ENCODE measurements at regions not wholly inside any gene's neighbourhood (a gene's known extent, or its start where the extent isn't known, plus 50 kb on each side); places are given as distances from the start of the nearest gene placed in this dataset.

GRCh38 chr1:2939041-2939552 is 82.2 kb upstream of the ACTRT2 start:
- no peak overlapping the region for H3K27ac Mint-ChIP-seq (ENCODE audit: unreplicated experiment)
- peaks cover 17% of the 10 kb centered on the region for H3K9me3 Mint-ChIP-seq (ENCODE audit: unreplicated experiment)
- no peak for FAIRE-seq

GRCh38 chr1:2940178-2940577 is 81.1 kb upstream of the ACTRT2 start:
- Histone ChIP-seq H4K20me1 (ENCODE audit: insufficient read depth, low read length) (no peaks in the 10 kb centered on the region), H3K4me3 (ENCODE audit: insufficient read depth, low read depth, low read length) (no peak overlapping the region), H3K4me1 (ENCODE audit: insufficient read depth, low read length) (no peaks in the 10 kb centered on the region), H3K9me3 (ENCODE audit: insufficient read depth, low read depth, low read length) (peaks cover 16% of the 10 kb centered on the region), H3K36me3 (ENCODE audit: insufficient read depth, low read length) (no peaks in the 10 kb centered on the region), H3K79me2 (ENCODE audit: insufficient read depth, low read length) (no peaks in the 10 kb centered on the region), H3K27ac (ENCODE audit: low read depth, low read length) (no peak overlapping the region), H3K27me3 (ENCODE audit: insufficient read depth, low read length) (no peaks in the 10 kb centered on the region), H3K9ac (ENCODE audit: low read length) (no peak overlapping the region), H2AFZ (ENCODE audit: low read depth, low read length) (no peak overlapping the region), H3K4me2 (ENCODE audit: low read length) (no peak overlapping the region)
- TF ChIP-seq EZH2 (IDR thresholded peaks at IDR 0.05; ENCODE audit: insufficient read depth, low read length), result no peak
- no peak for DNase-seq (ENCODE audit: low read depth)
- H3K4me1 Mint-ChIP-seq (ENCODE audit: low read depth, unreplicated experiment), result no peaks in the 10 kb centered on the region
- peaks cover 5% of the 10 kb centered on the region for H3K27me3 Mint-ChIP-seq (ENCODE audit: low read depth, unreplicated experiment)
- peaks cover 17% of the 10 kb centered on the region for H3K9me3 Mint-ChIP-seq (ENCODE audit: unreplicated experiment)
- H3K36me3 Mint-ChIP-seq (ENCODE audit: low read depth, unreplicated experiment), result no peaks in the 10 kb centered on the region
- no peak overlapping the region for H3K4me3 Mint-ChIP-seq (ENCODE audit: unreplicated experiment)
- FAIRE-seq, result no peak
- no peak overlapping the region for H3K27ac Mint-ChIP-seq (ENCODE audit: unreplicated experiment)

More at GRCh38 chr1:2939041-2939552, 82.2 kb upstream of the ACTRT2 start:
- no peaks in the 10 kb centered on the region for H4K20me1 ChIP-seq (ENCODE audit: insufficient read depth, low read length)
- peaks cover 15% of the 10 kb centered on the region for H3K9me3 ChIP-seq (ENCODE audit: insufficient read depth, low read depth, low read length)
- no peaks in the 10 kb centered on the region for H3K36me3 ChIP-seq (ENCODE audit: insufficient read depth, low read length)
- DNase-seq (ENCODE audit: low read depth), result no peak
- H3K9ac ChIP-seq (ENCODE audit: low read length), result no peak overlapping the region
- H3K4me3 ChIP-seq (ENCODE audit: insufficient read depth, low read depth, low read length), result no peak overlapping the region
- no peak overlapping the region for H3K27ac ChIP-seq (ENCODE audit: low read depth, low read length)
- no peak overlapping the region for H3K4me3 Mint-ChIP-seq (ENCODE audit: unreplicated experiment)
- H3K4me1 Mint-ChIP-seq (ENCODE audit: low read depth, unreplicated experiment), result no peaks in the 10 kb centered on the region
- H3K4me1 ChIP-seq (ENCODE audit: insufficient read depth, low read length), result no peaks in the 10 kb centered on the region
- TF ChIP-seq EZH2 (IDR thresholded peaks at IDR 0.05; ENCODE audit: insufficient read depth, low read length), result no peak
- TF ChIP-seq CTCF (IDR thresholded peaks at IDR 0.05; ENCODE audit: insufficient read depth, low read depth, low read length), result no peak
- no peaks in the 10 kb centered on the region for H3K36me3 Mint-ChIP-seq (ENCODE audit: low read depth, unreplicated experiment)
- H2AFZ ChIP-seq (ENCODE audit: low read depth, low read length), result no peak overlapping the region
- H3K27me3 ChIP-seq (ENCODE audit: insufficient read depth, low read length), result no peaks in the 10 kb centered on the region
- H3K27me3 Mint-ChIP-seq (ENCODE audit: low read depth, unreplicated experiment), result peaks cover 5% of the 10 kb centered on the region
- no peak overlapping the region for H3K4me2 ChIP-seq (ENCODE audit: low read length)
- H3K79me2 ChIP-seq (ENCODE audit: insufficient read depth, low read length), result no peaks in the 10 kb centered on the region

DNA sequence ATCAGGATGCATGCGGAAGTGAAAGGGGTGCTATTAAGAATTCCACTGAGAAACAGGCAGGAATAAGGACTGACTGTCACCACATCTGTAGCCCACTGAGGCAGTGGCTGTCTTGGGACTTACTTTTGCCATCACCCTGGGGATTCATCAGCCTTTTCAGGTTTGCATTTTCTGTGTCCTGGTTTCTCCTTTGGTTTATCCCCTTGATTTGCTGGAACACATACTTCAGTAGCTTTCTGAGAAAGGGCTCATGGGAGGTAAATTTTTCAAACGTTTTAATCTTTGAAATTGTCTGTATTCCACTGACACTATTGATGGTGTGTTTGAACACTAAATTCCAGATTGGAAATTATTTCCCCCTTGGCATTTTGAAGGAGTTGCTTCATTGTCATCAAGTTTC is 80.2 kb upstream of the ACTRT2 start:
- H3K4me3 ChIP-seq (ENCODE audit: insufficient read depth, low read depth, low read length), result no peak overlapping the region
- H3K4me1 Mint-ChIP-seq (ENCODE audit: low read depth, unreplicated experiment), result no peaks in the 10 kb centered on the region
- DNase-seq (ENCODE audit: low read depth), result no peak
- H3K36me3 ChIP-seq (ENCODE audit: insufficient read depth, low read length), result no peaks in the 10 kb centered on the region
- no peak for FAIRE-seq
- H3K36me3 Mint-ChIP-seq (ENCODE audit: low read depth, unreplicated experiment), result no peaks in the 10 kb centered on the region
- H3K27me3 ChIP-seq (ENCODE audit: insufficient read depth, low read length), result no peaks in the 10 kb centered on the region
- H3K4me3 Mint-ChIP-seq (ENCODE audit: unreplicated experiment), result no peak overlapping the region
- H2AFZ ChIP-seq (ENCODE audit: low read depth, low read length), result no peak overlapping the region
- H3K9ac ChIP-seq (ENCODE audit: low read length), result no peak overlapping the region
- H4K20me1 ChIP-seq (ENCODE audit: insufficient read depth, low read length), result no peaks in the 10 kb centered on the region
- H3K27me3 Mint-ChIP-seq (ENCODE audit: low read depth, unreplicated experiment), result peaks cover 5% of the 10 kb centered on the region
- H3K9me3 Mint-ChIP-seq (ENCODE audit: unreplicated experiment), result peaks cover 17% of the 10 kb centered on the region
- H3K79me2 ChIP-seq (ENCODE audit: insufficient read depth, low read length), result no peaks in the 10 kb centered on the region
- peaks cover 18% of the 10 kb centered on the region for H3K9me3 ChIP-seq (ENCODE audit: insufficient read depth, low read depth, low read length)
- no peak overlapping the region for H3K27ac Mint-ChIP-seq (ENCODE audit: unreplicated experiment)
- no peaks in the 10 kb centered on the region for H3K4me1 ChIP-seq (ENCODE audit: insufficient read depth, low read length)
- H3K27ac ChIP-seq (ENCODE audit: low read depth, low read length), result no peak overlapping the region
- H3K4me2 ChIP-seq (ENCODE audit: low read length), result no peak overlapping the region
- TF ChIP-seq CTCF (IDR thresholded peaks at IDR 0.05; ENCODE audit: insufficient read depth, low read depth, low read length) (no peak), EZH2 (IDR thresholded peaks at IDR 0.05; ENCODE audit: insufficient read depth, low read length) (no peak)
